ENCODE measurements at regions not wholly inside any gene's neighbourhood (a gene's known extent, or its start where the extent isn't known, plus 50 kb on each side); places are given as distances from the start of the nearest gene placed in this dataset.

DNA sequence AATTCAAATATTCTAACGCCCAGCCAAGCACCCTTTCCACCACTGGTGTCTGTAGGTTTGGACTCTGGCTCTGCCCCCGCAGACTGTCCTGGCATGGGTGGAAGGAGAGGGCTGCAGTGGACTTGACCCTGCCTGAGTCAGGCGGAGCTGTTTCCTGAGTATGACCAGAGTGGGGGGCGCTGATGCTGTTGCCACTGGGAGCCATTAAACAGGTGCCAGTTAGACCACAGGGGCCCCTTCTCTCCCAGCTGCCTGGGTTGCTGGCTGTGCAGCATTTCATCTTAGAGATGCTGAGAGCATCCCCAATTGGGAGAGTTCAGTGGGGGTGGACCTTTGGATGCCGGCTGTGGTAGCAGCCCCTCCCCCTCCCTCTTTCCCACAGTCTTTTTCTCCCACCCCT is 539.5 kb downstream of the MATN1 start:
- TF ChIP-seq POLR2A (IDR thresholded peaks at IDR 0.05; ENCODE audit: low read depth, low read length) = no peak
- TF ChIP-seq POLR2AphosphoS5 (IDR thresholded peaks at IDR 0.05; ENCODE audit: low read depth, low read length) = no peak
